T-helper 17 cell (primary cell): ENCODE measurements at regions not wholly inside any gene's neighbourhood (a gene's known extent, or its start where the extent isn't known, plus 50 kb on each side); places are given as distances from the start of the nearest gene placed in this dataset.
"Not testable (repeated sequence)": the region's sequence is repeated elsewhere in the genome, so short reads cannot be mapped to it uniquely, and the experiment has no call there.

Experiments used
- ATAC-seq: fragments of 150-1000 bp; cut with Tn5 transposase; 2 replicates; pipeline ENCODE4 v1.10.0; 2021; ENCODE audit warnings: mild to moderate bottlenecking, moderate library complexity
- DNase-seq, 3 donors: peaks; one replicate each; pipeline versions ENCODE4 v3.0.0 to v3.0.0-alpha.2; 2020 to 2021
- H3K9me3 ChIP-seq: one replicate; pipeline ENCODE4 v1.7.0; 2013; ENCODE audit warnings: low read length, mild to moderate bottlenecking; ENCODE audit not compliant: control insufficient read depth, poor library complexity, severe bottlenecking
- H3K27ac Mint-ChIP-seq: one replicate; pipeline ENCODE4 v1.8.0; 2022; ENCODE audit warnings: mild to moderate bottlenecking, moderate library complexity, mixed read lengths
- H3K27me3 Mint-ChIP-seq: one replicate; pipeline ENCODE4 v1.8.0; 2022; ENCODE audit warnings: mixed read lengths
- H3K36me3 Mint-ChIP-seq: one replicate; pipeline ENCODE4 v1.8.0; 2022; ENCODE audit warnings: low read depth, mixed read lengths
- H3K4me1 Mint-ChIP-seq: one replicate; pipeline ENCODE4 v1.8.0; 2022; ENCODE audit warnings: mild to moderate bottlenecking, mixed read lengths
- H3K4me3 Mint-ChIP-seq: one replicate; pipeline ENCODE4 v1.8.0; 2022; ENCODE audit warnings: mild to moderate bottlenecking, moderate library complexity, mixed read lengths

GRCh38 chr2:113328973-113329372 is 50.3 kb upstream of the PAX8 start:
- H3K27me3 Mint-ChIP-seq = peaks cover 23% of the 10 kb centered on the region
- ATAC-seq, H3K9me3 ChIP-seq, H3K4me1 Mint-ChIP-seq, H3K36me3 Mint-ChIP-seq, H3K27ac Mint-ChIP-seq, DNase-seq, H3K4me3 Mint-ChIP-seq: not testable (repeated sequence)

- peaks cover 23% of the 10 kb centered on the region for H3K27me3 Mint-ChIP-seq
- H3K9me3 ChIP-seq, H3K36me3 Mint-ChIP-seq, DNase-seq, ATAC-seq, H3K4me3 Mint-ChIP-seq, H3K4me1 Mint-ChIP-seq, H3K27ac Mint-ChIP-seq: not testable (repeated sequence)
Observed at GRCh38 chr2:113328572-113328971, 49.9 kb upstream of the PAX8 start.
